ENCODE measurements at regions not wholly inside any gene's neighbourhood (a gene's known extent, or its start where the extent isn't known, plus 50 kb on each side); places are given as distances from the start of the nearest gene placed in this dataset.

GRCh38 chr3:69648126-69648525 is 91.1 kb upstream of the MITF start:
- TF ChIP-seq CTCF (IDR thresholded peaks at IDR 0.05) (no peak), POLR2A (IDR thresholded peaks at IDR 0.05) (no peak)

Data from transverse colon (tissue), 3 donors.